ENCODE measurements at regions not wholly inside any gene's neighbourhood (a gene's known extent, or its start where the extent isn't known, plus 50 kb on each side); places are given as distances from the start of the nearest gene placed in this dataset.

DNA sequence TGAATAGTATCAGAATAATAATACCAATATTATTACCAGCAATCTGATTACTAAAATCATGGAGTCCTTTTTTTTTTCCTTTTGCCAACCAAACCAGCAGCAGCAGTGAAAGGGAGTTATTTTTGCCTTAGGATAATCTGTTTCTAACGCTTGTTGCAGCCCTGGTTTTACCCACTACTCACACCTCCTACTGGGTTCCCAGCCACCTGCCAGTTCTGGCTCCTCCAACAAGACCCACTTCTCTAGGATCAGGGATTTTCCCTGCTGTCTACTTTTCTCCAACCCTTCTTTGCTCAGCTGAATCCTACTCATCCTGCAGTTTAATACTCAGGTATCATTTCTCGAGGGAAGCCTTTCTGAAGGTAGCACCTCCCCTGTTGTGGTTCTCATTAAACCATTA, 96.8 kb upstream of the BCAR3 start:
- no peak for TF ChIP-seq CTCF (conservative IDR thresholded peaks at IDR 0.05; ENCODE audit: low read depth, low read length)
- no peaks in the 10 kb centered on the region for H3K79me2 ChIP-seq (ENCODE audit: insufficient read depth, low read depth)
- H3K9ac ChIP-seq, result no peak overlapping the region
- no peaks in the 10 kb centered on the region for H4K20me1 ChIP-seq (ENCODE audit: insufficient read depth)
- no peak overlapping the region for H3K27ac ChIP-seq
- no peaks in the 10 kb centered on the region for H3K4me1 ChIP-seq (ENCODE audit: low read depth, poor library complexity, severe bottlenecking)
- no peak overlapping the region for H3K4me3 ChIP-seq (IDR thresholded peaks at IDR 0.05; ENCODE audit: insufficient read depth, low read depth, low read length)
- no peaks in the 10 kb centered on the region for H3K36me3 ChIP-seq (ENCODE audit: insufficient read depth)
- no peak overlapping the region for H3K4me2 ChIP-seq
- H2AFZ ChIP-seq (ENCODE audit: low read depth), result no peak overlapping the region
- H3K27me3 ChIP-seq (ENCODE audit: insufficient read depth, low read depth), result no peaks in the 10 kb centered on the region

- no peaks in the 10 kb centered on the region for H3K4me1 ChIP-seq (ENCODE audit: low read depth, poor library complexity, severe bottlenecking)
- TF ChIP-seq CTCF (conservative IDR thresholded peaks at IDR 0.05; ENCODE audit: low read depth, low read length), result no peak
- H2AFZ ChIP-seq (ENCODE audit: low read depth), result no peak overlapping the region
- H3K9ac ChIP-seq, result no peak overlapping the region
- H3K4me3 ChIP-seq (IDR thresholded peaks at IDR 0.05; ENCODE audit: insufficient read depth, low read depth, low read length), result no peak overlapping the region
- no peaks in the 10 kb centered on the region for H3K36me3 ChIP-seq (ENCODE audit: insufficient read depth)
- H4K20me1 ChIP-seq (ENCODE audit: insufficient read depth), result no peaks in the 10 kb centered on the region
- H3K27me3 ChIP-seq (ENCODE audit: insufficient read depth, low read depth), result no peaks in the 10 kb centered on the region
- no peak overlapping the region for H3K27ac ChIP-seq
- H3K4me2 ChIP-seq, result no peak overlapping the region
- H3K79me2 ChIP-seq (ENCODE audit: insufficient read depth, low read depth), result no peaks in the 10 kb centered on the region
These were observed 95.6 kb upstream of the BCAR3 start for GRCh38 chr1:93777255-93777654.

DNA sequence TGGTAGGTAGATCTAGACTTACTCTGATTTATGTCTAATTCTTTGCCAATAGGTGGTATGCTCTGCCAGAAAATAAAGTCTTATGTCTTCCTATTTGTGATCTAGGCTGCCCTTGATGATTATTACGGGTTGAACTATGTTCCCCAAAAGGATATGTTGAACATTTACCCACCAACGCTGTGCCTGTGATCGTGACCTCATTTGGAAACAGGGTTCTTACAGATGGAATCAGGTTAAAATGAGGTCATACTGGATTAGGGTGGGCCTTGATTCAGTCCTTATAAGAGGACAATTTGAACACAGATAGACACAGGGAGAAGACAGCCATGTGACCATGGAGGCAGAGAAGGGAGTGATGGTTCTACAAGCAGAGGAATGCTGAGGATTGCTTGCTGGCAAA, 95.1 kb upstream of the BCAR3 start:
- H3K4me2 ChIP-seq, result no peak overlapping the region
- H4K20me1 ChIP-seq (ENCODE audit: insufficient read depth), result no peaks in the 10 kb centered on the region
- H3K9ac ChIP-seq, result no peak overlapping the region

GRCh38 chr1:93775224-93775623, 93.6 kb upstream of the BCAR3 start:
- H3K4me2 ChIP-seq, result no peak overlapping the region
- H3K79me2 ChIP-seq (ENCODE audit: insufficient read depth, low read depth), result no peaks in the 10 kb centered on the region
- H3K36me3 ChIP-seq (ENCODE audit: insufficient read depth), result no peaks in the 10 kb centered on the region
- no peaks in the 10 kb centered on the region for H3K27me3 ChIP-seq (ENCODE audit: insufficient read depth, low read depth)
- no peaks in the 10 kb centered on the region for H4K20me1 ChIP-seq (ENCODE audit: insufficient read depth)
- no peak for TF ChIP-seq CTCF (conservative IDR thresholded peaks at IDR 0.05; ENCODE audit: low read depth, low read length)
- H3K9ac ChIP-seq, result no peak overlapping the region
- no peaks in the 10 kb centered on the region for H3K4me1 ChIP-seq (ENCODE audit: low read depth, poor library complexity, severe bottlenecking)
- no peak overlapping the region for H3K27ac ChIP-seq
- H2AFZ ChIP-seq (ENCODE audit: low read depth), result no peak overlapping the region
- H3K4me3 ChIP-seq (IDR thresholded peaks at IDR 0.05; ENCODE audit: insufficient read depth, low read depth, low read length), result no peak overlapping the region

More for the DNA sequence above, 95.1 kb upstream of the BCAR3 start:
- Histone ChIP-seq H3K27ac (no peak overlapping the region), H3K4me1 (ENCODE audit: low read depth, poor library complexity, severe bottlenecking) (no peaks in the 10 kb centered on the region), H3K27me3 (ENCODE audit: insufficient read depth, low read depth) (no peaks in the 10 kb centered on the region), H3K79me2 (ENCODE audit: insufficient read depth, low read depth) (no peaks in the 10 kb centered on the region), H2AFZ (ENCODE audit: low read depth) (no peak overlapping the region), H3K36me3 (ENCODE audit: insufficient read depth) (no peaks in the 10 kb centered on the region), H3K4me3 (IDR thresholded peaks at IDR 0.05; ENCODE audit: insufficient read depth, low read depth, low read length) (no peak overlapping the region)
- no peak for TF ChIP-seq CTCF (conservative IDR thresholded peaks at IDR 0.05; ENCODE audit: low read depth, low read length)

DNA sequence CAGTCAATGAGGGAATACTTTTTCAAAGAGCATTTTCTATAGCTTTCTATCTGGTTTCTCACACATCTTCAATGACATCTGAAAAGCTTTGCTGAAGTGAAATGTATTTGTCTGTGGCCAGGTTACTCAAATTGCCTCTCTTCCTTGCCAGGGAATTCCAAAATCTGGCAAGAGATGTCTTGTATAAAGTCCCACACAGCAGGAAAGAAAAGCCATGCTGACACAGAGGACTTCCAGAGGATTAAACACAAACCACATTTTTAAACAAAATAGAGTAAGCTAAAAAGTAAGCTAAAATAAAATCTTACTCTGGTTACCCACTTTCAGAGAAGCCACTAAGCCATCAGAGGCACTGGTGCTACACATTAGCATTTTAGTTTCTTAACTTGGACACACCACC, 93.1 kb upstream of the BCAR3 start:
- H3K4me1 ChIP-seq (ENCODE audit: low read depth, poor library complexity, severe bottlenecking), result no peaks in the 10 kb centered on the region
- H3K27me3 ChIP-seq (ENCODE audit: insufficient read depth, low read depth), result no peaks in the 10 kb centered on the region
- H3K36me3 ChIP-seq (ENCODE audit: insufficient read depth), result no peaks in the 10 kb centered on the region
- no peak for TF ChIP-seq CTCF (conservative IDR thresholded peaks at IDR 0.05; ENCODE audit: low read depth, low read length)
- no peaks in the 10 kb centered on the region for H3K79me2 ChIP-seq (ENCODE audit: insufficient read depth, low read depth)
- H2AFZ ChIP-seq (ENCODE audit: low read depth), result no peak overlapping the region
- H3K27ac ChIP-seq, result no peak overlapping the region
- H3K4me3 ChIP-seq (IDR thresholded peaks at IDR 0.05; ENCODE audit: insufficient read depth, low read depth, low read length), result no peak overlapping the region
- H3K9ac ChIP-seq, result no peak overlapping the region
- H3K4me2 ChIP-seq, result no peak overlapping the region
- H4K20me1 ChIP-seq (ENCODE audit: insufficient read depth), result no peaks in the 10 kb centered on the region

Data from KMS-11 (cell line).